Ascending aorta (tissue), 2 donors: ENCODE measurements at regions not wholly inside any gene's neighbourhood (a gene's known extent, or its start where the extent isn't known, plus 50 kb on each side); places are given as distances from the start of the nearest gene placed in this dataset.

Experiments used
- DNase-seq, 2 donors: peaks; one replicate each; pipeline ENCODE4 v3.0.0-alpha.2; 2019; ENCODE audit warnings: low spot score in 2 of 2
- H3K27ac ChIP-seq, 2 donors: fragments of 200-600 bp; sonication (generic); one replicate each; pipeline ENCODE4 v1.5.1; 2016 to 2017; ENCODE audit warnings: mild to moderate bottlenecking in 1 of 2
- H3K27me3 ChIP-seq: fragments of 200-600 bp; sonication (generic); one replicate; pipeline ENCODE4 v1.5.1; 2017
- H3K36me3 ChIP-seq, 2 donors: fragments of 200-600 bp; sonication (generic); one replicate each; pipeline ENCODE4 v1.5.1; 2016
- H3K4me1 ChIP-seq, 2 donors: fragments of 200-600 bp; sonication (generic); one replicate each; pipeline ENCODE4 v1.5.1; 2016 to 2017; ENCODE audit warnings: mild to moderate bottlenecking in 1 of 2
- H3K4me3 ChIP-seq, 2 donors: fragments of 200-600 bp; sonication (generic); one replicate each; pipeline ENCODE4 v1.5.1; 2016 to 2017; ENCODE audit warnings: mild to moderate bottlenecking in 1 of 2
- H3K9me3 ChIP-seq, 2 donors: fragments of 200-600 bp; sonication (generic); one replicate each; pipeline ENCODE4 v1.5.1; 2016
- intact Hi-C: fragments of 100-400 bp; cut with DNase I; formaldehyde crosslinking; loops from one replicate; pipeline ENCODE4 v1.15.1; 2023
- TF ChIP-seq, protein P1 (sequence below), 3 experiments: fragments of 200-600 bp in 2 of 3; fragments of 450-650 bp in 1 of 3; sonication (generic) in 2 of 3; IDR thresholded peaks; one replicate each; pipeline ENCODE4 v1.5.1; 2016 to 2019; ENCODE audit warnings: antibody characterized with exemption in 3 of 3, mild to moderate bottlenecking in 1 of 3, moderate library complexity in 1 of 3

DNA sequence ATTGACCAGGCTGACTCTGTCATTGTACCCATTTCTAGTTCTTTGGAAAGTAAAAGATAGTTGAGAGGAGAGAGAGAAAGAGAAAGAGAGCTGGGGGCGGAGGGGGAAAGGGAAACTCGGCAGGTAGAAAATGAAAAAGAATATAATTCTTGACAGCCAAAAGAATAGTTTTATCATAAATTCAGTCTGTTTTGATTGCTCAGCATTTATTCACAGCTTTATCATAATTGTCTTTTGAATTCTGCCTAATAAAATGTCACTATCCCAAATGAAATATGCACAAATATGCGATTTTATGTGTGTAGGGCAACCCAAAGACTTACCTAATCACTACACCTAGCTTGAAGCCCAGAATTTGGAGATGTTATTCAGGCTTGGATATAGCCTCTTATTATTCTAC lies 1024.0 kb upstream of the PABPC4L start:
- H3K27me3 ChIP-seq, result no peaks in the 10 kb centered on the region
- TF ChIP-seq, protein P1, sequence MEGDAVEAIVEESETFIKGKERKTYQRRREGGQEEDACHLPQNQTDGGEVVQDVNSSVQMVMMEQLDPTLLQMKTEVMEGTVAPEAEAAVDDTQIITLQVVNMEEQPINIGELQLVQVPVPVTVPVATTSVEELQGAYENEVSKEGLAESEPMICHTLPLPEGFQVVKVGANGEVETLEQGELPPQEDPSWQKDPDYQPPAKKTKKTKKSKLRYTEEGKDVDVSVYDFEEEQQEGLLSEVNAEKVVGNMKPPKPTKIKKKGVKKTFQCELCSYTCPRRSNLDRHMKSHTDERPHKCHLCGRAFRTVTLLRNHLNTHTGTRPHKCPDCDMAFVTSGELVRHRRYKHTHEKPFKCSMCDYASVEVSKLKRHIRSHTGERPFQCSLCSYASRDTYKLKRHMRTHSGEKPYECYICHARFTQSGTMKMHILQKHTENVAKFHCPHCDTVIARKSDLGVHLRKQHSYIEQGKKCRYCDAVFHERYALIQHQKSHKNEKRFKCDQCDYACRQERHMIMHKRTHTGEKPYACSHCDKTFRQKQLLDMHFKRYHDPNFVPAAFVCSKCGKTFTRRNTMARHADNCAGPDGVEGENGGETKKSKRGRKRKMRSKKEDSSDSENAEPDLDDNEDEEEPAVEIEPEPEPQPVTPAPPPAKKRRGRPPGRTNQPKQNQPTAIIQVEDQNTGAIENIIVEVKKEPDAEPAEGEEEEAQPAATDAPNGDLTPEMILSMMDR (IDR thresholded peaks at IDR 0.05), result no peak

DNA sequence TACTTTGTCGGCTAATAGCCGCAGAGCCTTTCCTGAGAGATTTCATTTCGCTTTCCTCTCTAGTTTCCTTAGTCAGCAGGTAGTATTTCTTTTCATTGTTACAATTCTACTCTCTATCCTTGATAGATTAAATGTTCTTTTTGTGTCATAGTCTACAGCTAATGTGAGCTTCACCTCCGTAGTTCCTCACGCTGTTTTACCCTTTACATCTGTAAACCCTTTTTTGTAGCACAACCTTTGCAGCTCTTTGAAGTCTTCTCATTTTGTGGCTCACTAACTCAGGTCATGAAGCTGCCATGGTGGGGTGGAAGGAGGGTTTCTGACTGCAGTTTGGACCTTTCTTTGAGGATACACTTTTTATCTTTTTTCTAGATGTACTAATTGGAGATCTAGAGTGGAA lies 1008.8 kb upstream of the PABPC4L start:
- H3K27me3 ChIP-seq, result no peaks in the 10 kb centered on the region
- no peaks in the 10 kb centered on the region for H3K9me3 ChIP-seq
- no peak for DNase-seq
- H3K4me1 ChIP-seq, result no peaks in the 10 kb centered on the region
- H3K36me3 ChIP-seq, result no peaks in the 10 kb centered on the region
- intact Hi-C loops, result no loop called here
- H3K27ac ChIP-seq, result no peak overlapping the region
- TF ChIP-seq, protein P1 (IDR thresholded peaks at IDR 0.05), result no peak
- no peak overlapping the region for H3K4me3 ChIP-seq

More for the DNA sequence above, 1024.0 kb upstream of the PABPC4L start:
- Histone ChIP-seq H3K36me3 (no peaks in the 10 kb centered on the region), H3K4me1 (no peaks in the 10 kb centered on the region), H3K27ac (no peak overlapping the region), H3K4me3 (no peak overlapping the region), H3K9me3 (no peaks in the 10 kb centered on the region)
- intact Hi-C loops, result no loop called here
- no peak for DNase-seq

DNA sequence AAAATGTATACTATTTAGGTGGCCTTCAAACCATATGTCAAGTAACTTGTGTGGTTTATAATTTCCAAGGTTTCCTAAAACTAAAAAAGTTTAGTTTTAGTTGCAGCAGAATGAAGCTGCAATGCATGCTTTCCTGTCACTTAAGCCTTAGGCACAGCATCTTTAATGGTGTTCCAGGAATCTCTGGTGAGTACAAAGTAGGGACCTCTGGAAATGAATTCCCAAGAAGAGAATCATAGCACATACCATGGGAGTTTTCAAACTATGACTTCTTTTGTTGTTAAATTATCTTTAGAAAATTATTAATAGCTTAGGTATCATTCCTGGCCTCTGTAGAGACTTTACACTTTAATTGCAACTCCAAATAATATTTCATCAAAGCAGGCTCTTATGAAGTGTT lies 1005.9 kb upstream of the PABPC4L start:
- DNase-seq, result no peak
- no peaks in the 10 kb centered on the region for H3K4me1 ChIP-seq
- no peaks in the 10 kb centered on the region for H3K9me3 ChIP-seq
- H3K27ac ChIP-seq, result no peak overlapping the region
- H3K4me3 ChIP-seq, result no peak overlapping the region
- intact Hi-C loops, result no loop called here
- no peaks in the 10 kb centered on the region for H3K36me3 ChIP-seq
- TF ChIP-seq, protein P1 (IDR thresholded peaks at IDR 0.05), result no peak
- no peaks in the 10 kb centered on the region for H3K27me3 ChIP-seq

DNA sequence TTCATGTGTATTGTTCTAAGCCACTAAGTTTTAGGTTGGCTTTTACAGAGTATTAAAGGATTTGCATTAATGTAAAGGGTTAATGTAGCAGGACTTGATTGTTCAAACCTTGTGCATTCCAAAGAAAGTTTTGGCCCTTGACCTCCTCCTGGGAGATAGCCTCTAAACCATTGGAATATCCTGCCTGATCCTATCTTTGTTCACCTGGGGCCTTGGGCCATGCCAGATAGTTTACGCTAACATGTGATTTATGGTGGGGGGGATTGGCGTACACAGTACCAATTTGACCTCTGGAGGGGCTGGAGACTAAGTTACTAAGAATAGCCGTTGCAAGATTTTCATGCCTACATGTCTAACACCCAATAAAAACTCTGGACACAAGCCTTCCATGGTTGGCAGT lies 1002.7 kb upstream of the PABPC4L start:
- DNase-seq, result no peak
- Histone ChIP-seq H3K4me1 (no peaks in the 10 kb centered on the region), H3K9me3 (no peaks in the 10 kb centered on the region), H3K4me3 (no peak overlapping the region), H3K27me3 (no peaks in the 10 kb centered on the region), H3K36me3 (no peaks in the 10 kb centered on the region), H3K27ac (no peak overlapping the region)
- intact Hi-C loops, result no loop called here
- TF ChIP-seq, protein P1 (IDR thresholded peaks at IDR 0.05), result no peak

DNA sequence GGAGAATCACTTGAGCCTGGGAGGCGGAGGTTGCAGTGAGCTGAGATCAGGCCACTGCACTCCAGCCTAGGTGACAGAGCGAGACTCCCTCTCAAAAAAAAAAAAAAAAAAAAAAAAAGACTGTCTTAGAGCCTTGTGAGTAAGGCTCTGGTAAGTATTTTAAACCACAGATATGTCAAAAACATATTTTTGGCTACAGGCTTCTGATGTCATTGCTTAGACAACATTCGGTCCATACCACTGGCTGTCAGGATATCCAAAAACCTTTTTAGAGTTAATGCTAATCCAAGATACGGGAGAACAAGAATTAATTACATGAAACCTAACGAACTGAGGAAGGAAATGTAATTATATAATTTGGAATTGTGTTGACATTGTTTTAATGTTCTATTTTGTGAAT lies 999.5 kb upstream of the PABPC4L start:
- intact Hi-C loops, result no loop called here

More for the DNA sequence above, 999.5 kb upstream of the PABPC4L start:
- H3K27me3 ChIP-seq, result no peaks in the 10 kb centered on the region
- no peak overlapping the region for H3K27ac ChIP-seq
- no peaks in the 10 kb centered on the region for H3K4me1 ChIP-seq
- no peaks in the 10 kb centered on the region for H3K9me3 ChIP-seq
- no peaks in the 10 kb centered on the region for H3K36me3 ChIP-seq
- H3K4me3 ChIP-seq, result no peak overlapping the region
- TF ChIP-seq, protein P1 (IDR thresholded peaks at IDR 0.05), result no peak
- DNase-seq, result no peak
